HS-5 (cell line): ENCODE measurements at regions not wholly inside any gene's neighbourhood (a gene's known extent, or its start where the extent isn't known, plus 50 kb on each side); places are given as distances from the start of the nearest gene placed in this dataset.

Source experiments
- DNase-seq: peaks from one replicate; pipeline ENCODE4 v3.0.0-alpha.2; 2012; ENCODE audit warnings: low read depth

DNA sequence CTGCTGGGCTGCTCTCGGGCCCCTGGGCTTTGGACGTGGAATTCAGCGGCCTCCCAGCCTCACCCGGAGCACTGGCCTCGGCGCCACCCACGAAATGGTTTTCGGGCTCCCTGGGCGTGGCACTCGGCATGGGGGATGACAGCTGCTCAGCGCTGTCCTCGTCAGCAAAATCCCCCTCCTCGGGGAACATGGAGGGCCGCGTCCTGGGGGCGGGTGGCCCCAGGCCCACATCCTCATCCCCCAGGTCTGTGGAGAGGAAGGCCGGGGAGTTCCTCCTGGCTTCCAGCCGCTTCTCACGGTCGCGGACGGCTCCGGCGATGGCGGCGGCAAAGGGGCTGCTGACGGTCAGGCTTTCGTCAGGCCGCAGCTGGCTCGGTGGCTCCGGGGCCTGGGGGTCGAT is 88.4 kb downstream of the CTTN start:
- DNase-seq = no peak

DNA sequence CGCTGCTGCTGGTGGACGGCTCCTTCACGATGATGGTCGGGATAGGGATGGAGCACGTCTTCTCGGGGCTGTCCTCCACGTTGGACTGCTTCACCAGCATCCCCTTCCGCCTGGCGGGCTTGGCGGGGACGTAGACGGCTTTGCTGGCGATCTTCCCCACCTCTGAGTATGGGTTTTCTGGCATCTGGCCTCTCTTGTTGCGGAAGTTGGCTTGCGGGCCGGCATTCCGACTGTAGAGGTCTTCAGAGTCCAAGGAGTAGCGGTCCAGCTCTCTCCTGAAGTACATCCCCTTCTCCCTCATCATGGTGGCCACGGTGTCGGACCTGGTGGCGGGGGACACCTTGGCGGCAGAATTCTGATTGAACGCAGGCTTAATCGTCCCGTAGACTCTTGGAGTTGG is 88.8 kb downstream of the CTTN start:
- no peak for DNase-seq

DNA sequence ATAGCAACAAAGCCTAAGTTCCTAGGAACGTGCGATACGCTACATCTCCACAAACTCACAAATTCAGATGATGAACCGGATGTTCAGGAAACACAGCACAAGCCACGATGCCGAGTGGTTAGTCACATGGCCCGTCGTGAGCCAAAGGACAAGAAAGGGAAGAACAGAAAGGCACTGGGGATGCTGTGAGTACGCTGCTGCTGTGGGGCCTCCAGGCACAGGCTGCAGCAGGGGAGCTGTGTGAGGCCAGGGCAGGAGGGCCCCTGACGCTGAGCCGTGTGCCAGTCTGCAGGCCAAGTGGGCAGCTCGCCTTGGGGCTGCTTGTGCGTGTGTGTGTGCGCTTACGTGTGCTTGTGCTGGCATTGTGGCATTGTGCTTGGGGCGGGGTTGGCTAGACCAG is 89.4 kb downstream of the CTTN start:
- DNase-seq = no peak

DNA sequence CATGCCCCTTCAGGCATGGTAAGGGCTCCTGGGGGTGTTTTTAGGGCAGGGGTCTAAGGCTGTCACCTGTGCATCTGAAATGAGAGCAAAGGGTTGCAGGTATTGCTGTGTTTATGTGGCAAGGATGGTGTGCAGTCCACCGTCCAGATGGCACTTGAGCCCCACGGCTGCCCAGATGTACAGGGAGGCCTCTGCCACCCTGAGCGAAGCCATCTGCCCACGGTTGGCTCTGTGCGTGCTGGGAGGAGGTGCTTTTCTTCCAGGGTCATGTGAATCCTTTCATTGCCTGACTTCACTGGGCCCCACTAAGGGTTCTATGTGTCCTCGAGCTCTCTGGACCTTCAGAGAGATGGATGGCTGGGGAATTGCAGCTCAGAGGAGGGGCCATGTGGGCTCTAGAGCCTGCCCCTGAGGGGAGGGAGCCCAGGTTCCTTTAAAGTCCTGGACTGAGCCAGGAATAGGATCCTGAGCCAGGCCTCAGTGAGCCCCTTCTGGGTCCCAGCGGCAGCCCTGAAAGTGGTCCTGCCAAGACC is 89.9 kb downstream of the CTTN start:
- DNase-seq = no peak

DNA sequence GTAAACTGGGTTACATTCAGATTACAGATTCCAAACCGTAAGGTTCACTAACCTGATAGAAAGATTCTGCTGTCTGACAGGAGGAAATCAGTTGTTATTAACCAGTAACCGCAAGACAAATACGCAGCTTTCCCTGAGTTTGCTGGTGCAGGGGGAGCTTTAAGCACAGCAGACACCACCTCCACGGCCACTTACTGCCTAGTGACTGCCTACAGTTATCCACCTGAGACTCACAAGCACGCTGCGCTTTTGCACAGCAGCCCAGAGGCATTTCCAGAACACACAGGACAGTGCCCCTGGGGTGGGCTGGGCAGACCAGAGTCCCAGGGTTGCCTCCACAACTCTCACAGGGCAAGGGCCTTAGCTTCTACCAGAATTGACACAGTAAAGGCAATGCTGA is 90.9 kb downstream of the CTTN start:
- no peak for DNase-seq

DNA sequence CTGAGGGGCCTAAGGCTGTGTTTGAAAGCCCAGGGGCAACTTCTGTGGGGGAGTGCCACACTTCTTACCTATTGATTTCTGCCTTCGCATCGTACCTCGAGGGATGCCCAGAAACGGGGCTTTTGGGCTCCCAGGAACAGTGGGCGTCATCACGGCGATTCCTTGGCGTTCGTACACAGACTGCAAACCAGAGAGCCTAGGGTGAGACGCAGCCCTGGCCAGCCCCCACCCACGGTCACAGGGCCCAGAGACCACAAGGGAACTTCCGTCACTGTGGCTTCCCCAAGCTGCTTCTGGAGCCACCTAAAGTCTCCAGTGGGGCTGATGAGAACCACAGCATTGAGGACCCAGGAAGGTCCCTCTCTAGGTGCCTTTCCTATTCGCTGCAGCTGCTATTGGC is 91.9 kb downstream of the CTTN start:
- DNase-seq = no peak

DNA sequence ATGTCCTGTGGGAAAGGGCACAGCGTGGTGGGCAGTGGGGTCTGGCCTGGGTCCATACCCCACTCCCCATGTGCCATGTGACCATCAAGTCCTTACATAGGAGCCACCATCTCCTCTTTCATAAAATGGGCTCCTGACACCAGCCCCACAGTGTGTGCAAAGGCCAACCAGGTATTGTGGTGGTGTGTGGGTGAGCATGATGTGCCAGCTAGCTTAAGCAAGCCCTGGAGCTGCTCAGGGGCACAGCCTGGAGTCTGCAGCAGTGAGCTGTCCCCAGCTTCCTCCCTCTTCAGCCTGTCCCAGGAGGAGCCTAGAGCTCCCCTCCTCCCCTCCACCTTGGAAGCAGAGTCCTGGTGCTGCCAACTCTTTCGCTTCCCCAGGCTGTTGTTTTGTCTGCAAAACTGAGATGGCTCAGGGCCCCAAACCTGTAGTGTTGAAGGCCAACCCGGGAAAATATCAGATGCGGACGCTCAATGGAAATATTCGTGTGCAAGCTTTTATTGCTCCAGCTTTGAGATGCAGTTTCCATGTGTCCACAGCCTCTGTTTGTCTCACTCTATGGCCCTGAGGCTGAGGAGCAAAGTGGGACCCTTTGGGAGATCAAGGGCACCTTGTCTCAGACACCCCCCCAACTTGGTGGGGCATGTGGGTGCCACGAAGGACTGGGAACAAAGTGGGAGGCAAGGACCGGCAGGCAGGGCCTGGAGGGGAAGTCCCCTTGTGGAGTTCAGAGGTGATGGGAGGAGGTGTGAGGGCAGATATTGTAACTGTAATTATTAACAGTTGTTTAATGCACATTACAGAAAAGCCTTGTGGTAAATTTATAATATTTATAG is 92.6 kb downstream of the CTTN start:
- no peak for DNase-seq

DNA sequence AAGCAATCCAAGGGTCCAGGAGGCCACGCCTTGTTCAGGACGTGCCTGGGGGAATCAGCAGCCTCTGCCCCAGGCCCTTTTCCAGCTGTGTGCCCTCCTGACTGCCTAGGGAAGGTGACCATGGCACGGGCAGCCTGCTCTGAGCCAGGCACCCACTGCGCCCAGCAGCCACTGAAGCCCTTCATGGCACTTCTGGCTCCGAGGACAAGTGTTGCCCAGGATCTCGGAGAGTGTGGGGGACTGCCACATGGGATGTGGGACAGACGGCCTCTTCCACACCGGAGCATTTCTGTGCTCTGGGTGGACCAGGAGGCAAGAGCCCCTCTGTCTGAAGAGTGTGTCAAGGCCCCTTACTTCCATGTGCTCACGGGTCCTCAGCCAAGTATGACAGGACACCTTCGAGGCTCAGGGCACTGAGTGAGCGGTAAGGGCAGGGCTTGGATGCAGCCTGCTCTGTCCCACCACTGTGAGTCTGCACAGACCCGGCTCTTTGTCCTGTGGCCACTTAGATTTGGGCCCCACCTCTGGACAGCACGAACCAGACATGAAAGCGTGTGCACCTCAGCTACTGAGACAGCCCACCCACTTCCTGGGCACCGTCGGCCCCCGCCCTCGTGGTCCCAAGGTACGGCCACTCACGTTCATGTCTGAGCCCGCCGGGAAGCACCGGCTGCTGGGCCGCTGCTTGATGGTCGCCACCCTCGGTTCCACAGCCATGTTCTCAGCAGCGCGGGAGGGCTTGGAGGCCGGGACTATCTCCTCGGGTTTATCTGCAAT is 93.6 kb downstream of the CTTN start:
- DNase-seq = no peak

DNA sequence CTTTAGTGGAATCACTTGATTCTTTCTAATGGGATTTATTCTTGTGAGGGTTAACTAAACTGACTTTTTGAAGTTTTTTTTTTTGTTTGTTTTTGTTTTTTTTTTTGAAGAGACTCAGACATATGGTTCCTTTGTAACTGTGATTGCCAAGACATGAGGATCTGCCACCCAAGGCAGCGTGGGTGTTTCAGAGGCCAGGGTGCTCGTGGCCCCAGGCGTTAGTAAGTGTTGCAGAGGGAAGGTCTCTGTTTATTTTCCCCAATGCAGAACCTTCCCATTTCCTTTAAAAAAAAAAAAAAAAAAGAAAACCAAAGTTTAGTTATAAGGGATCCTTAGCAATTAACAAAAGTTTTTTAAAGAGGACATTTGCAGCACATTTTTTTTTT is 94.8 kb downstream of the CTTN start:
- DNase-seq = no peak

DNA sequence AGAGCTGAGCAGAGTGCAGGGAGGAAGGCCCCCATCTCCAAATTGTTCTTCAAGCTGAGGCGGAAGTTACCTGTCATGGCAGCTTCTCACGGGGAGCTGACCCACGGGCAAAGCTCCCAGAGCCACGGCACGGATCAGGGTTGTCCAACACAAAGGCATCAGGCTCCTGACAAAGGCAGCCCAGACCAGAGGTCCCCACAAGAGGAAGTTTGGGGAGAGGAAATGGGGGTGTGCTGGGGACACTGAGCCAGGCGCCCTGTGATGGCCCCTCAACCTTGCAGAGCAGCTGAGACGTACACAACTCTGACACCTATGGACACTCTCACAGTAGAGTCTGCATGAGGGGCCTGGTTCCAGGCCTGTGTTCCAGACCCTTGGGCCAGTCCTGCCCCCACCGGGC is 95.6 kb downstream of the CTTN start:
- DNase-seq = no peak

DNA sequence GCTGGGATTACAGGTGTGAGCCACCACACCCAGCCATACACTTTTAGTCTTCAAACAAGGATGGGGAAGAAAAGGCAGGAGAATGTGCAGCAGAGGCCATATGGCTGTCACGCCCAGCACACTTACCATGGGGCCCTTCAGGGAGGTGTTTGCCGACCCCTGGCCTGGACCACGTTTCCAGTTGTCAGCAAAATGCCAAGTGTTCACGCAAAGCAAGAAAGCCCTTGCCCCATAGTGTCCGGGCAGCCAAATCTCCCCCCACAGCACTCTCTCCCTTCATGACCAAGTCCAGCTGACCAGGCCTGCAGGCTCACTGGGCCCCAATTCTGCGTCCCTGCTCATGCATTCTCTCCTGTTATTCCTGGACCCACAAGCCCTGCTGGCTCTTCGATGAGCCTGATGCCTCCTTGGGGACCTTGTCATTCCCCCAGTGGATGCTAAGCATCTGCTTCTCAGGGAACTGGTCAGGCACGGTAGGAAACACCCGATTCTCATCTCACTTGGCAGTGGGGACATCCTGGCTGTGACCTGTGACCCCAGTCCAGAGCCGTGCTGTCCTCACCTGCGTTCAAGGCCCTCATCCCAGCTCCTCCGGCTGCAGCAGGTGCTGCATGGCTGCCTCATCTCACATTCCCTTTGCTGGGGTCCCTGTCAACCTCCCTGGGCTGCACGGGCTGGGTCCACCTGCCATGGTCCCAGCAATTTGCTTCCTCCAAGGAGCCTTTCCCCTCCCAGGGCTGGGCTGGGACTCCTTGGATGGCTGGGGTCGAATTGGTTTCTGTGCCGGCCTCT is 96.4 kb downstream of the CTTN start:
- DNase-seq = no peak

DNA sequence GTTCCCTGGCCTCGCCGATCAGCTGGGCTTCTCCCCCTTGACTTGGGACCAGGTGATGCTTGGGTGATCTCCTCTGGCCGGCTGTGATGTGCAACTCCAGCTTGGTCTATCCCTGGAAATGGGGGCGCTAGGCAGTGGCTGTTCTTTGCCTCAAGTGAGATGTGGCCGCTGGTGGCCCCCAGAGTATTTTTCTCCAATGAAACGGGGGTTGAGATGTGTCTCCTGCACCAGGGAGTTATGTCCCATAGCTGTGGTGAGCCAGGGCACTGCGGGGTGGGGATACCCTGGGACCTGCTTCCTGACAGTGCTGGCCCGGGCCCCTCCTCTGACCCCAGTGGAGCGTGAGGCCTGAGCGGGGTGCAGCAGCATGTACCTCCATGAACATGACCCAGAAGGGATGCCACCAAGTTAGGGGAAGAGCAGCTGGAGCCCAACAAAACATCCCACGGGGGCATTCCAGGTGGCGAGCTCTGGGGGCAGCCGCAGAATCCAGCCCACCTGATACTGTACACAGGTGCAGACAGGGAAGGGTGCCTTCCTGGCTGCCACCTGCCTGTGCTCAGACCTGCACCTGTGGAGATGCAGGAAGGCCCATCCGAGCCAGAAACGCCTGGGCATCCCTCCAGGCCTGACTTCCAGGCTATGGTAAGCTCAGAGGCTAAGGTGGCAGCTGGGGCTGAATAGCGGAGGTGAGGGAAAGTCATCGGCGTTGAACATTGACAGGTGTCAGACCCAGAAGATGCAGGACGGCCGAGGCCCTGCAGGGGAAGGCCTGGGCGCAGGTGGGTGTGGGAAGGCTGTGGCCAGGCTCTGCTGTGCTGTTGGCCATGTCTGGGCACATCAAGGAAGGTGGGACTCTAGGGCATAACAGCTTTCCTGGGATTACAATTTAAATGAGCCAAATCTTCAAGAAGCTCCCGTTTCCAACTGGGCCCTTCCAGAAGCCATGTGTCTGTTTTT is 97.3 kb downstream of the CTTN start:
- DNase-seq = no peak

DNA sequence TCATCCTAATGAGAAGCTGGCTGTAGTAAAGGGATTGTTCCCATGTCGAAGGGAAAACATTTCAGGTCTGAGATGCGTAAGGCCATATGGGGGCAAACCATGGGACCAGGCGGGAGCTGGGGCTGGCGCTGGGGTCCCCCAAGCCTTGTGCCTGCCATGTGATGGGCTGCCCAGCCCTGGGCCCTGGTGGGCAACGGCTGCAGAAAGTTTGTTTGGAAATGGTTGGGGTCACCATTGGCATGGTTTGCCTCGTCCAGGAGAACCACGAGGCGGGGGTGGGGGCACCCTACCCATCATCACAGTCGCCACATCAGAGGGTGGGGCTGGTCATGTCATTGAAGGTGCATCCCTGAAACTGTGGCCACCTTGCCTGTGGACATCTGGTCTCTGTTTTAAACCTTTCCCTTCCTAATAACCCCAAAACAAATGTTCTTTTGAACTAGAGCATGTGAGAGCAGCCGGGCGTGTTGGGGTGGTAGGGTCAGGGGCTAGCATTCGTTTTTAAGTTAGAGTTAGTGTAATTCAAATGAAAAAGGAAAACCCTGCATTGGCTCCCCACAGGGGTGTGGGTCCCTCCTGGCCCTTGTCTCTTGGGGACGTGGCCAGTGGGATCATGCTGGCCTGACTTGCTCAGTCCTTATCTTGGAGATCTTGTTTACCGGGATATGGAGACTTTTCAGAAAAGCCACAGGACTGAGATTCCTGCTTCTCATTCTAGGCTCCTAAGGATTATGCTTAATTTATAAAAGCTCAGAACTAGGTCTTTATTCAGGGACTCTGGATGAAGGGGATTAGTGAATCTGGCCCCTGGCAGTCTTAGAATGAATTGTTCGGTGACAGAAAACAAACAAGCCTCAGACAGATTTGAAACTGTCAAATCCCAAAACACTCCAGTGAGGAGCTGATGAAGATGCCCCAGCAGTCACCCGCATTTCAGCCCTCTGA is 98.5 kb downstream of the CTTN start:
- DNase-seq = no peak

DNA sequence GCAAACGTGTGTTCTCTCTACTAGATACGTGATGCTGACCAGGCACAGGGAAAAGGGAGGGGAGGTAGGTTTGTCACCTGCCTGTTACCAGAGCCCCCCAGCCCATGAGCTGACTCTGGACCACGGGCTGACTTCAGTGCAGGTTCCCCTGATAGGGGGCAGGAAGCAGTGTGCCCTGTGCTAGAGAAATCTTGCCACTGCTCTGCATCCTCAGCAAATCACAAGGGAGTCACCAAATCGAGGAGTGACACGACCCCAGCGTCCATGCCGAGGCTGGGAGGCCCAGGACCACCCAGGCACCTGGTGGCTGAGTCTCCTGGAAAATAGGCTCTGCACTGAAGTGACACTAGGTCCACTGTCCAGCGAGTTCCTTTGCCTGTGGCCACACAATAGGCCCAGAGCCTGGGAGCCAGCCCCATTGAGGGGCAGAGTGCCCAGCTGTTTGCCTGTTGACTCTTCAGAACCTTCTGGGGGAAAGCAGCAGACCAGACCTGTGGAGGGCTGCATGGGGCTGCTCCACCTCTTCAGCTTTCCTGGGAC is 99.3 kb downstream of the CTTN start:
- DNase-seq = no peak

DNA sequence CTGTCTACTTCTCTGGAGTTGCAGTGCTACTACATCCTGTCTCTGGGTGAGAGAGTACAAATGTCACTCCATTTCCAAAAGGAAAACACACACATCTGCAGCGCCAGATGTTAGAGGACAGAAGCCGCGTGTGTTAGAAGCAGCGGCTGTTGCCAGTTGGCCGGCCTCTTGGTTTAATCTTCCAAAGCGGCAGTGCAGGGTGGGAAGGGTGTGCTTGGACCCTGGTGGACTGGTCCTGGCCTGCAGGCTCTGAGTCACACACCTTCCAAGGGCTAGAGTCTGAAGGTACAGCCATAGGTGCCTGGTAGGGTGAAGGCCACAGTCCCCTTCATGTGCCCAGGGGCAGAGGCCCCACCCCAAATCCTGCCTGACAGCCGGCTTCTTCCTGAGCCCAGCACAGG is 99.8 kb downstream of the CTTN start:
- no peak for DNase-seq

DNA sequence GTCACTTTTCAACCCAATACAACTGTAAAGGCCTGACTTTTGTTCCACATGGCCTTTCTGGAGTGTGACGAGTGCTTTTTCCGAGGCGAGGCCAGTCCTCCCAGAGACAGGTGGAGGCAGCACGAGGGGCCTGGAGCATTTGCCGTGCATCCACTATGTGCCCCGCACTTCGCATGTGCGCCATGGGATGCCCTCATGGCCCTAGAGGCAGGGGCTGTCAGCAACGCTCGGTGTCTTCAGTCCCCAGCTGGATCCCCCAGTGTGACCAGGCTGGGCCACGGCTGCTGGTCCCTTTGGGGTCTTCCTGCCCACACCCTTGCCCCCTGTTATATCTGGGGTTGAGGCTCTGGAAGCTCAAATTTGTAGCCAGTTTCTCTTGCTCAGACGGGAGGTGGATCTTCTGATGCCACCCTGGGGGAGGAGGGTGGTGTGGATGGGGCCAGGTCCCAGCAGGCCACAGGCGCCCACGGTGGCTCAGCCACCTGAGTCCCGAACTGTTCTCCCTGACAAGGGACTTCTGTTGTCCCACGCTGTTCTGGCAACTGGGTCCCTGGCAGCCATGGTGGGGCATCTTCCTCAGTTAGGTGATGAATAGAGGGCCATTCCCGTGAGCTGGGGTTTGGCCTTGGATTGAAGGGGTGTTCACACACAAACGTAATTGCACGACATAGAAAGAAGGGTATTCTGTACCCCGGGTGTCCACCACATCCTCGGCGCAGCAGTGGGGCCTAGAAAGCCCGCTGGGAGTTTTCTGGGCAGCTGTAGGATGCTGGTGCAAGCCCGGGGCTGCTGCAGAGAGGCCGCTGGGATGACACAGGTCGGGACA is 100.9 kb downstream of the CTTN start:
- no peak for DNase-seq

DNA sequence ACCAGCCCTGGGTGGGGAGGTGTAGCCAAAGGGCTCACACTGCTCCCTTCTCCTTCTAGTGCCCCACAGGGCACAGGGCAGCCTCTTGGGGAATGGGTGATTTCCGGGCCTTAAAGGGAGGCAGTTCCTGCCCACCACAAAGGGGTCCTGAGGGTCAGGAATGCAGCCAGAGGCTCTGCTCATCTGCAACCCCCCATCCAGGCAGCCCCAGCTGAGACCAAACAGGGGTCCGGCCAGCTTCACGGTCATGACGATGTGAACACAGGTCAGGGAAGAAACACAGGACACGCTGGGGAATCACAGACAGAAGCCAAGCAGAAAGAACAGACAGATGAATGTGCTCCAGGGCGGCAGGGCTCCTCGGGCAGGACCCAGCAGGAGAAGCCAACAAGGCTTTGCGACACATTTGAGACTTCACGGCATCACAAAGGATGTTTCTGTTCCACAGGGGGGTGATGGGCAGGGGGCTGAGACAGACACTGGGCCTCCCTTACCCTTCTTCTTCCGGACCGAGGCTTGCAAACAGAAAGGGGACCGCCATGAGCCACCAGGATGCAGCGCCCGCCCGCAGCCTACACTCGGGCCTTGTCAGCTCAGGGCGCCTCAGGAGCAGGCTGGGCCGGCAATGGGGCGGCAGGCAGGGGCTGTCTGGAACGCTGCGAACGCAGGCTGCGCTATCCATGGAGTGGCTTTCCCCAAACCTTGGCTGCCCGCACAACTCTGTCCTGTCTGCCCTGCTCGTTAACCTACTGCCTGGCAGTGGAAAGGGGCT is 101.9 kb downstream of the CTTN start:
- no peak for DNase-seq
